Right lobe of liver (tissue), 6 donors: ENCODE measurements at regions not wholly inside any gene's neighbourhood (a gene's known extent, or its start where the extent isn't known, plus 50 kb on each side); places are given as distances from the start of the nearest gene placed in this dataset.

Source experiments
- ATAC-seq, 4 donors: fragments of 200-7000 bp; cut with Tn5 transposase; one replicate each; pipeline ENCODE4 v1.9.1; 2020; ENCODE audit warnings: mild to moderate bottlenecking in 4 of 4, moderate library complexity in 4 of 4
- DNase-seq, 3 donors: peaks; one replicate each; pipeline ENCODE4 v3.0.0-alpha.2; 2020
- H3K27ac ChIP-seq, 3 donors: fragments of 200-600 bp; one replicate each; pipeline ENCODE4 v1.8.0; 2022
- H3K27me3 ChIP-seq, 2 donors: fragments of 200-600 bp; one replicate each; pipeline ENCODE4 v1.8.0; 2022
- H3K36me3 ChIP-seq, 4 donors: fragments of 200-600 bp; sonication (generic) in 1 of 4; one replicate each; pipeline versions ENCODE4 v1.5.1 to v1.8.0; 2017 to 2022; ENCODE audit warnings: control low read depth in 1 of 4
- H3K4me1 ChIP-seq, 4 donors: fragments of 200-600 bp; sonication (generic) in 1 of 4; one replicate each; pipeline versions ENCODE4 v1.5.1 to v1.8.0; 2017 to 2022; ENCODE audit warnings: control low read depth in 1 of 4
- H3K4me3 ChIP-seq, 3 donors: fragments of 200-600 bp; one replicate each; pipeline ENCODE4 v1.8.0; 2022
- H3K9me3 ChIP-seq, 4 donors: fragments of 200-600 bp; sonication (generic) in 1 of 4; one replicate each; pipeline versions ENCODE4 v1.5.1 to v1.8.0; 2017 to 2022; ENCODE audit warnings: control low read depth in 1 of 4
- POLR2A ChIP-seq: fragments of 450-650 bp; IDR thresholded peaks from one replicate; pipeline ENCODE4 v1.6.1; 2017; ENCODE audit warnings: antibody characterized with exemption, mild to moderate bottlenecking
- WGBS: methylation state at CpG from one replicate; pipeline ENCODE4 v1.1.6; 2018; ENCODE audit warnings: low coverage, low lambda C conversion rate; ENCODE audit not compliant: insufficient coverage; ENCODE audit errors: missing lambda C conversion rate; 5-methylcytosine and 5-hydroxymethylcytosine counted together
- intact Hi-C, 2 donors: fragments of 100-400 bp; cut with DNase I; formaldehyde crosslinking; loops; one replicate each; pipeline versions ENCODE4 v1.11.2 to v1.14.1; 2022
- TF ChIP-seq, protein P1 (sequence below), 4 donors: fragments of 200-600 bp in 3 of 4; fragments of 450-650 bp in 1 of 4; IDR thresholded peaks; one replicate each; pipeline versions ENCODE4 v1.5.1 to v1.8.0; 2016 to 2022; ENCODE audit warnings: antibody characterized with exemption in 4 of 4, mild to moderate bottlenecking in 2 of 4
- donor health status: DM: no; HTN: yes; CAD: no.
- donor health status: DM: no; HTN: no; CAD: no.
- donor health status: DM: no; HTN: no; CAD: no.
- donor health status: DM: no; HTN: yes; CAD: no.
- donor health status: DM: no; HTN: yes; CAD: no.

DNA sequence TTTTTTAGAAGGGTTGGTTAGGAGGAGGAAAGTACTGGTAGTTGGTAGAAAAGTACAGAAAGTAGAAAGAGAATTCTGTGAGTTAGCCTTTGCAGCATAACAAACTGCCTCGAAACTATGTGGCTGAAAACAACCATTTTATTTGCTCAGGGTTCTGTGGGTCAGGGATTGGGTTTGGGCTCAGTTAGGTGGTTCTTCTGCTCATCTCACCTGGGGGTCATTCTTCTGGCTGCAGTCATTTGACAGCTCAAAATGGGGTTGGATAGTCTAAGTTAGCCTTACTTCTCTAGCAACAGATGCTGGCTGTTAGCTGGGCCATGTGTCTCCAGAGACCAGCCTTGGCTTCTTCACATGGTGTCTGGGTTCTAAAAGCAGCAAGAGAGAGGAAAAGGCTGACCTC, 119.4 kb downstream of the SMIM20 start:
- WGBS = 62% methylated on average over 1 of the region's 1 CpG

DNA sequence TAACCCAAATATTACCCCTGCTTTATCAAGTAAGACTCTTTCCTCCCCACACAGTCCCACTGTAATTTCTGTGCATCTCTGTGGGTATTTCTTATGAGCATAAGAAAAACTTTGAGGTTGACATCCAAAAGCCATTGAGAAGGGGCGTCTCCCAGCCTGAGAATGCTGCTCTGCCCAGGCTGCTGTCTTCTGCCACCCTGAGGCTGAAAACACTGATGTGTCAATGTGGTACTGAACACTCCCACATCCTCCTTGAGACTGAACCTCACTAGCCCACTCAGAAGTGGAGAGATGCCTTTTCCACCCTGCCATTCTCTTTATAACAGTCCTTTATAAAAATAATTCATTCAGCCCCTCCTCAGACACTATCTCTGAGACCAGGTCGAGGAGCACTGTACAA, 120.8 kb downstream of the SMIM20 start:
- no peaks in the 10 kb centered on the region for H3K27me3 ChIP-seq
- DNase-seq (no peak), ATAC-seq (no peak)
- H3K4me1 ChIP-seq = no peaks in the 10 kb centered on the region
- TF ChIP-seq POLR2A = no peak
- TF ChIP-seq, protein P1, sequence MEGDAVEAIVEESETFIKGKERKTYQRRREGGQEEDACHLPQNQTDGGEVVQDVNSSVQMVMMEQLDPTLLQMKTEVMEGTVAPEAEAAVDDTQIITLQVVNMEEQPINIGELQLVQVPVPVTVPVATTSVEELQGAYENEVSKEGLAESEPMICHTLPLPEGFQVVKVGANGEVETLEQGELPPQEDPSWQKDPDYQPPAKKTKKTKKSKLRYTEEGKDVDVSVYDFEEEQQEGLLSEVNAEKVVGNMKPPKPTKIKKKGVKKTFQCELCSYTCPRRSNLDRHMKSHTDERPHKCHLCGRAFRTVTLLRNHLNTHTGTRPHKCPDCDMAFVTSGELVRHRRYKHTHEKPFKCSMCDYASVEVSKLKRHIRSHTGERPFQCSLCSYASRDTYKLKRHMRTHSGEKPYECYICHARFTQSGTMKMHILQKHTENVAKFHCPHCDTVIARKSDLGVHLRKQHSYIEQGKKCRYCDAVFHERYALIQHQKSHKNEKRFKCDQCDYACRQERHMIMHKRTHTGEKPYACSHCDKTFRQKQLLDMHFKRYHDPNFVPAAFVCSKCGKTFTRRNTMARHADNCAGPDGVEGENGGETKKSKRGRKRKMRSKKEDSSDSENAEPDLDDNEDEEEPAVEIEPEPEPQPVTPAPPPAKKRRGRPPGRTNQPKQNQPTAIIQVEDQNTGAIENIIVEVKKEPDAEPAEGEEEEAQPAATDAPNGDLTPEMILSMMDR (IDR thresholded peaks at IDR 0.05) = no peak
- H3K36me3 ChIP-seq = no peaks in the 10 kb centered on the region
- H3K4me3 ChIP-seq = no peak overlapping the region
- 56% methylated on average over 2 of the region's 2 CpGs for WGBS
- no peak overlapping the region for H3K27ac ChIP-seq
- intact Hi-C loops = no loop called here
- no peaks in the 10 kb centered on the region for H3K9me3 ChIP-seq

More for the DNA sequence above, 119.4 kb downstream of the SMIM20 start:
- Histone ChIP-seq H3K27ac (no peak overlapping the region), H3K27me3 (no peaks in the 10 kb centered on the region), H3K36me3 (no peaks in the 10 kb centered on the region), H3K9me3 (no peaks in the 10 kb centered on the region), H3K4me3 (no peak overlapping the region), H3K4me1 (no peaks in the 10 kb centered on the region)
- intact Hi-C loops = no loop called here
- TF ChIP-seq POLR2A = no peak
- TF ChIP-seq, protein P1 (IDR thresholded peaks at IDR 0.05) = no peak
- DNase-seq (no peak), ATAC-seq (no peak)

DNA sequence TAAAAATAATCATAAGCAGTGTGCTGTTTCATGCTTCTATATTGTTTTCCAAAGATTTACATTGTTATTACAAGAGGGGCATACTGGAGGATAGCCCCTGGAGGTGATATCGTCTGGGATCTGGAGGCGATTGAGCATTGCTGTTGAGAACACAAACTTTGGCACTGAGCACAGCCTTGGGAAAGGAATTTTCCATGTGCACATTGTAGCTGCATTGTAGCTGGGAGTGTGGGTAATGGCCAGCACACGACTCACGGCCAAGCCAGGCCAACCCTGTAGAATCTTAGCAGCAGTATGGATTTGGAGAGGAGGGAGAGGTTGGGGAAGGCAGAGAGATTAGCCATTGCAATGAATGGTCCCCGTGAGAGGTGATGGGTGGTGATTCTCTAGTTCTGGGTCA, 121.9 kb downstream of the SMIM20 start:
- DNase-seq (no peak), ATAC-seq (no peak)
- Histone ChIP-seq H3K36me3 (no peaks in the 10 kb centered on the region), H3K4me3 (no peak overlapping the region), H3K4me1 (no peaks in the 10 kb centered on the region), H3K27me3 (no peaks in the 10 kb centered on the region), H3K9me3 (no peaks in the 10 kb centered on the region), H3K27ac (no peak overlapping the region)
- 74% methylated on average over 4 of the region's 5 CpGs for WGBS
- TF ChIP-seq, protein P1 (IDR thresholded peaks at IDR 0.05) = no peak
- no peak for TF ChIP-seq POLR2A
- intact Hi-C loops = no loop called here

DNA sequence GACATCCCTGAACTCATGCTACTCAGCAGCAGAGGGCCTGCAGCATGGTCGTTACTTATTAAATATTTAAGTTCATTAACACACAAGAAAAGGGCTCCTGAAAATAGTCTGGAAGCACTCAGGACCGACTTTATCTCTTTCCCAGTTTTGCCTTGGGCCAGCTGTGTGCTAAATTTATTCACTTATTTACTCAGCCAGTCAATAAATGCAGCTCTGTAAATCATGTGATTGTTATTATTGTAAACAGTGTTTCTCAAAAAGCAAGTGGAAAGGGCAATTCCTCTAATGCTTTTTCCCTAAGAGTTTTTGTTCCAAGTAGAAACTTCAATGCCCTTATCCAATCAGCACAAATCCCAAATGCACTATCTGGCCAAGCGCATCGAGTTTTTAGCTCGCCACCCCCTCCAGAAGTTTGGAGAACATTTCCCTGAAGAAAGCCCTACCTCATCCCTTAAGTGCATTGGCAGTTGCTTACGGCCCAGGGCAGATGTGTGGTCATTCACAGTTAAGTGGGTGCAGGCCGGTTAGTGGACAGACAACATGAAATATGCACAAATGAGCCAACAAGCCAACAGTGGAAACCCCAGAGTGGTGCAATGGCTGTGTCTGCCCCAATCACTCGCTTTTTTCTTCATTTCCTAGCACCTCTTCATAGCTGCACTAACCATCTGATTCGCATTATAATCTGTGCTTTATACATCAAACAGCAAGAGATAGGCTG, 125.8 kb downstream of the SMIM20 start:
- intact Hi-C loops = no loop called here
- no peak overlapping the region for H3K27ac ChIP-seq
- ATAC-seq (no peak), DNase-seq (no peak)
- H3K4me3 ChIP-seq = no peak overlapping the region
- no peaks in the 10 kb centered on the region for H3K36me3 ChIP-seq
- TF ChIP-seq, protein P1 (IDR thresholded peaks at IDR 0.05) = no peak
- TF ChIP-seq POLR2A = no peak
- H3K4me1 ChIP-seq = no peaks in the 10 kb centered on the region
- WGBS = 60% methylated on average over 9 of the region's 9 CpGs
- no peaks in the 10 kb centered on the region for H3K9me3 ChIP-seq
- no peaks in the 10 kb centered on the region for H3K27me3 ChIP-seq
